Activated naive CD4-positive, alpha-beta T cell treated with anti-CD3 and anti-CD28 coated beads for 36 hours (primary cell): ENCODE measurements at regions not wholly inside any gene's neighbourhood (a gene's known extent, or its start where the extent isn't known, plus 50 kb on each side); places are given as distances from the start of the nearest gene placed in this dataset.

Experiments
- CTCF ChIA-PET: fragments of 350-600 bp; sonication (Branson Sonifier 250); formaldehyde crosslinking; loops from one replicate; lab custom pipeline; 2021; ENCODE audit warnings: antibody characterized with exemption; lab: Charles Lee
- DNase-seq: peaks from one replicate; pipeline ENCODE4 v3.0.0-alpha.2; 2020
- H3K27ac Mint-ChIP-seq: one replicate; pipeline ENCODE4 v1.8.0; 2021; ENCODE audit warnings: mild to moderate bottlenecking, mixed read lengths
- H3K27me3 Mint-ChIP-seq: one replicate; pipeline ENCODE4 v1.8.0; 2021; ENCODE audit warnings: low read depth, mixed read lengths
- H3K36me3 Mint-ChIP-seq: one replicate; pipeline ENCODE4 v1.8.0; 2021; ENCODE audit warnings: low read depth, mixed read lengths
- H3K4me1 Mint-ChIP-seq: one replicate; pipeline ENCODE4 v1.8.0; 2021; ENCODE audit warnings: low read depth, mixed read lengths
- H3K4me3 Mint-ChIP-seq: one replicate; pipeline ENCODE4 v1.8.0; 2021; ENCODE audit warnings: mild to moderate bottlenecking, moderate library complexity, mixed read lengths
- H3K9me3 Mint-ChIP-seq: one replicate; pipeline ENCODE4 v1.8.0; 2021; ENCODE audit warnings: mixed read lengths
- intact Hi-C: fragments of 100-400 bp; cut with micrococcal nuclease; formaldehyde crosslinking; loops from one replicate; pipeline ENCODE4 v1.15.1; 2023

GRCh38 chr20:19009081-19009688, 195.6 kb downstream of the SCP2D1 start:
- Mint-ChIP-seq H3K4me1 (no peaks in the 10 kb centered on the region), H3K9me3 (no peaks in the 10 kb centered on the region), H3K4me3 (no peak overlapping the region), H3K27me3 (peaks cover 6% of the 10 kb centered on the region), H3K27ac (no peak overlapping the region), H3K36me3 (no peaks in the 10 kb centered on the region)
- DNase-seq = no peak
- intact Hi-C loops = no loop called here
- CTCF ChIA-PET = no interaction called here

DNA sequence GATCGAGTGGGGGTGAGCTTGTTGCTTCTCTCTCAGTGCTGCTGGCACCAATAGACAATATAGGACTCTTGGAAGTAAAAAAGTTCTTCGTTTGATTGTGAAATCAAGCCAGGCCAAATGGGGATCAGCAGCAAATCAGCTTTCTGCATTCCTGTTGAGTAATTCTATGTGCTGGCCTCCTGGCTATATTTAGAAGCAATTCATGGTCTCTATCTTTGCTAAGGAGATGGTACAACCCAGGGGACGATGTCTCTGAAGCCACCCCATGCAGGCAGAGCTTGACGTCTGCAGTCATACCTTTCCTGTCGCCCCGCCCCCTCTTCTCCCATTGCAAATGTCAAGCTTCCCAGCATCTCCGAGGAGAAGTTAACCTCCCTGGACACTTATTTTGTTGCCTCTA, 199.1 kb downstream of the SCP2D1 start:
- H3K27ac Mint-ChIP-seq = no peak overlapping the region
- intact Hi-C loops = no loop called here
- no peak for DNase-seq
- no peak overlapping the region for H3K4me3 Mint-ChIP-seq
- H3K9me3 Mint-ChIP-seq = peaks cover 4% of the 10 kb centered on the region
- no peaks in the 10 kb centered on the region for H3K4me1 Mint-ChIP-seq
- H3K36me3 Mint-ChIP-seq = no peaks in the 10 kb centered on the region
- CTCF ChIA-PET = interaction anchor here (0.5 kb wide), 1 partner anchor 16 kb away, joined by 3 read pairs; no protein-coding TSS in a partner anchor
- H3K27me3 Mint-ChIP-seq = peaks cover 3% of the 10 kb centered on the region

GRCh38 chr20:19013907-19014306, 198.5 kb upstream of the SLC24A3 start:
- H3K4me3 Mint-ChIP-seq = no peak overlapping the region
- H3K9me3 Mint-ChIP-seq = peaks cover 4% of the 10 kb centered on the region
- intact Hi-C loops = no loop called here
- CTCF ChIA-PET = no interaction called here
- no peaks in the 10 kb centered on the region for H3K4me1 Mint-ChIP-seq
- no peaks in the 10 kb centered on the region for H3K27me3 Mint-ChIP-seq
- no peak overlapping the region for H3K27ac Mint-ChIP-seq
- DNase-seq = no peak
- H3K36me3 Mint-ChIP-seq = no peaks in the 10 kb centered on the region

DNA sequence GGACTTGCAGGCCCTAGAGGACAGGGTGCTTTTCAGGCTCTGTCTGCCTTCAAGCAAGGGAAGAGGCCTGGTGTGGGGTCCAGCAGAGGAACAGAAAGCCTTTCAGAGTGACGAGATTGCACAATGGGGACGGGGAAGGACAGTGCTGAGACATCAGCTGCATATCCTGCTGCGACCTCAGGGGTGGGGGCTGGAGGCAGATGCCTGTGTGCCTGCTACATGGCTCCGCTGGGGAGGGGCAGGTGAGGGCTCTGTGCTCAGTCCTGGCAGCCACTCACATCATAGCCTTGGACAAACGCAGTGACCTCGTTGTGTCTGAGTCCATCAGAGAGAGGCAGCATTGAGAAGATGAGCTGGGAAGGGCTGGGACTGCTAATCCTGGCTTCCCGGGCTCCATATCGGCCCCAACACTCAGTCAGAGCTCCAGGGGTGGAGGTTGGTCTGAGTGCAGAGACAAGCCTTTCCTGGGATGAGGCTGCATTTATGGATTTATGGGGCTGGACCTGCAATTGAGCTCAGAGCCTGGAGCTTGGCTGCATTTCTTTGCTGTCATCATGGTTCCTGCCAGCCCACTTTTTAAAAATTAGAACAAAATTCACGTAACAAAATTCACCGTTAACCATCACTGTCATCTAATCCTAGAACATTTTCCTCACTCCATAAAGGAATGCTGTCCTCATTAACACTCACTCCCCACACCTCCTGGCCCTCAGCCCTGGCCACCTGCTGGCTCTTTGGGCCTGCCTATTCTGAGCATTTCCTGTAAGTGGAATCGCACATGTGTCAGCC, 196.9 kb upstream of the SLC24A3 start:
- DNase-seq = no peak
- Mint-ChIP-seq H3K27ac (no peak overlapping the region), H3K9me3 (peaks cover 4% of the 10 kb centered on the region), H3K4me1 (no peaks in the 10 kb centered on the region), H3K36me3 (no peaks in the 10 kb centered on the region), H3K4me3 (no peak overlapping the region), H3K27me3 (no peaks in the 10 kb centered on the region)
- intact Hi-C loops = no loop called here
- CTCF ChIA-PET = no interaction called here

DNA sequence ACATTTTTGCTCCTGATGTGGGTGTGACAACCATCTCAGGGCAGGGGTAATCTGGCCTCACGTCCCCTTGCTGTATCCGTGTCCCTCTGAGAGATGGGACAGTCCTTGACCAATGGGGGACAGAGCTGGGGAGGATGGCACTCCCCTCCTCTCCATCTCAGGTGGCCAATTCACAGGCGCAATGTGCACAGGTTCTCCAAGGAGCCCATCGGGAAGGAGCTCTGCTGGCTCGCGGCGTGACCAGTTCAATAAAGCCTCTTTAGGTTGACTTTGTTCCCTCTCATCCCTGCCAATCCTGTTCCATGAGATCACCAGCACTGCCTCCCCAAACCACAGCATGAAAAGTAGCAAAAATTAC, 196.3 kb upstream of the SLC24A3 start:
- no peaks in the 10 kb centered on the region for H3K4me1 Mint-ChIP-seq
- CTCF ChIA-PET = no interaction called here
- DNase-seq = no peak
- intact Hi-C loops = no loop called here
- no peaks in the 10 kb centered on the region for H3K27me3 Mint-ChIP-seq
- no peaks in the 10 kb centered on the region for H3K36me3 Mint-ChIP-seq
- H3K4me3 Mint-ChIP-seq = no peak overlapping the region
- H3K9me3 Mint-ChIP-seq = peaks cover 4% of the 10 kb centered on the region
- H3K27ac Mint-ChIP-seq = no peak overlapping the region

DNA sequence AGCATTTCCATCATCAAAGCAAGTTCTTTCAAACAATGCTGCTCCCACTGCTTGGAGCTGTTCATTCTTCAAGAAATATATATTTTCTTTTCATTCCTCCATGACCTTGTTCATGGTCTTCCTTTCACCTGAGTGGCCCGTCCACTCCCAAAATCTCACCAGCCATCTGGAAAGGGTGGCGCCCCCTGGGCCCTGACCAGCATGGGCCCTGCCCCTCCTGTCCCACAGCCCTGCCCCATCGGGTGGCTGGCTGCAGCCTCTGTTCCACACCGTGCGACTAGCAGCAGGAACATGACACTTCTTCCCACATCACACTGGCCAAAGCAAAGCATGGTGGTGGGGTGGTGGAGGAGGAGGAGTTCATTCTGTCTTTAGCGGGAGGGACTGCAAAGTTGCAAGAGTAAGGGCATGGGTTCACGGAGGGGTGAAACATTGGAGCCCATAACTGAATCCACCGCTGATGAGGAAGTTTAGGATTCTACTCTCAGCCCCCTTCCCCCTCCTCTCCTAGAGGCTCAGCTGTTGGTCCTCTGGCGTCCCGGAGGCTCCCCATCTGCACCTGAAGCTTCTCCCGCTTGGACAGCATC, 195.2 kb upstream of the SLC24A3 start:
- CTCF ChIA-PET = no interaction called here
- no peak overlapping the region for H3K4me3 Mint-ChIP-seq
- no peaks in the 10 kb centered on the region for H3K4me1 Mint-ChIP-seq
- H3K27ac Mint-ChIP-seq = no peak overlapping the region
- H3K27me3 Mint-ChIP-seq = no peaks in the 10 kb centered on the region
- peaks cover 4% of the 10 kb centered on the region for H3K9me3 Mint-ChIP-seq
- no peak for DNase-seq
- no peaks in the 10 kb centered on the region for H3K36me3 Mint-ChIP-seq
- intact Hi-C loops = no loop called here

DNA sequence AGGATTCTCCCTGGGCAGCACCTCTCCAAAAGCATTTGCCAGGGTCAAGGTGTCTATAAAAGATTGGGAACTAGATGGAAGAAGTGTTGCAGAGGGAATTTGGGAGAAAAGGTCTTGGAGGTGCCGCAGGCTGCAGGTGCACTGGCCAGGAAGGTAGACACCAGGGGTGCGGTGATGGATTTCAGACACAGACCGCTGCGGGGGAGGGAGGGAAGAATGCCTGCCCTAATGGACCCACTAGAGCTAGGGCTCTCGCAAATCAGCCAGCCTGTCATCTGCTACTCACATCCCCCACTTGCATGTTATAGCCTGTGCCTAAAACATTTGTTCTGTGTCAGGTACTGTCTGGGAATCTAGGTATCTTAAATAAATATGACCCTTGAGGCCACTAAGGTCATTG, 193.6 kb upstream of the SLC24A3 start:
- no peak overlapping the region for H3K4me3 Mint-ChIP-seq
- H3K27me3 Mint-ChIP-seq = peaks cover 2% of the 10 kb centered on the region
- intact Hi-C loops = no loop called here
- H3K27ac Mint-ChIP-seq = no peak overlapping the region
- CTCF ChIA-PET = no interaction called here
- H3K9me3 Mint-ChIP-seq = peaks cover 4% of the 10 kb centered on the region
- no peaks in the 10 kb centered on the region for H3K4me1 Mint-ChIP-seq
- H3K36me3 Mint-ChIP-seq = no peaks in the 10 kb centered on the region
- DNase-seq = no peak

- H3K27ac Mint-ChIP-seq = no peak overlapping the region
- intact Hi-C loops = no loop called here
- H3K9me3 Mint-ChIP-seq = peaks cover 1% of the 10 kb centered on the region
- H3K27me3 Mint-ChIP-seq = peaks cover 2% of the 10 kb centered on the region
- CTCF ChIA-PET = no interaction called here
- no peak overlapping the region for H3K4me3 Mint-ChIP-seq
- no peaks in the 10 kb centered on the region for H3K4me1 Mint-ChIP-seq
- H3K36me3 Mint-ChIP-seq = no peaks in the 10 kb centered on the region
- no peak for DNase-seq
These were observed 192.6 kb upstream of the SLC24A3 start for GRCh38 chr20:19019734-19020364.

- no peaks in the 10 kb centered on the region for H3K4me1 Mint-ChIP-seq
- H3K4me3 Mint-ChIP-seq = no peak overlapping the region
- H3K9me3 Mint-ChIP-seq = no peaks in the 10 kb centered on the region
- CTCF ChIA-PET = no interaction called here
- no peaks in the 10 kb centered on the region for H3K36me3 Mint-ChIP-seq
- intact Hi-C loops = no loop called here
- H3K27ac Mint-ChIP-seq = no peak overlapping the region
- H3K27me3 Mint-ChIP-seq = peaks cover 2% of the 10 kb centered on the region
- DNase-seq = no peak
These were observed 190.9 kb upstream of the SLC24A3 start for GRCh38 chr20:19021406-19022117.

GRCh38 chr20:19022118-19022575, 190.3 kb upstream of the SLC24A3 start:
- Mint-ChIP-seq H3K4me3 (no peak overlapping the region), H3K27me3 (peaks cover 2% of the 10 kb centered on the region), H3K27ac (no peak overlapping the region), H3K36me3 (no peaks in the 10 kb centered on the region), H3K4me1 (no peaks in the 10 kb centered on the region), H3K9me3 (no peaks in the 10 kb centered on the region)
- CTCF ChIA-PET = no interaction called here
- no peak for DNase-seq
- intact Hi-C loops = no loop called here

- peaks cover 2% of the 10 kb centered on the region for H3K27me3 Mint-ChIP-seq
- H3K4me1 Mint-ChIP-seq = no peaks in the 10 kb centered on the region
- CTCF ChIA-PET = no interaction called here
- no peak for DNase-seq
- intact Hi-C loops = no loop called here
- no peak overlapping the region for H3K4me3 Mint-ChIP-seq
- H3K36me3 Mint-ChIP-seq = no peaks in the 10 kb centered on the region
- H3K27ac Mint-ChIP-seq = no peak overlapping the region
- no peaks in the 10 kb centered on the region for H3K9me3 Mint-ChIP-seq
These were observed 189.5 kb upstream of the SLC24A3 start for GRCh38 chr20:19022791-19023448.
